ENCODE measurements at regions not wholly inside any gene's neighbourhood (a gene's known extent, or its start where the extent isn't known, plus 50 kb on each side); places are given as distances from the start of the nearest gene placed in this dataset.

DNA sequence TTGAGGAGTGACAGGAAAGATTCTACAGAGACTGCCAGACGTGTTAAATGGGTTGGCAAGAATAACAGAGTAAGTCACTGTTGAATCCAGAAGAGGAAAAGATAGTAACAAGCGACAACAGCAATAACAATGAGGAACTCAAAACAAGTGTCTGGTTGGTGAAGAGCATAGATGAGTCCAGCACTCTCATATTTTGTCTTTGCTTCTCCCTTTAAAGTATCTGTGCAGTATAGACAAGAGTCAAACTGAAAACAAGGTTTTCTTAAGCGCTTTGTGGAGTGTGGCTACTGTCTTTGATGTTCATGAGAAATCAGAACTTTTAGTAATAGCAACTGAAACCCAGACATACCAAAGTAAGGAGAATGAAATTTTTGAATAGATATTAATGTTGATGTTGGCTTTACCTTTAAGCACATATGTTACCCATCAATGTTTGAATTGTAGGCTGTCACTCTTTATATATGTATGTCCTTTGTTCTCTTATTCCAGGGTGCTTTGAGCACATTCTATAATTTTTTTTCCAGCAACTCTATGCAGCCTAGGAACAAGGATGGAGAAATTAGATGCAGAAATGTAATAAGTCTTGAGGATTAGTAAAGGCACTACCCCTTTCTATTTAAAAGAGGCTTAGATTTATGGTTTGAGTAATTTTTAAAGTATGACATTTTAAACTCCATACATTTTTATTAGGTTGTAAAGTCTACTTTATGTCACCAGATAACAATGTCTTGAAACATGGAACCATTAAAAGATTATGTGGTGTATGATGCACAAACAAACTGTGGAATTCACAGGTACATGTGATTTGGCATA is 185.5 kb downstream of the NFKBIZ start:
- TF ChIP-seq, protein P1, sequence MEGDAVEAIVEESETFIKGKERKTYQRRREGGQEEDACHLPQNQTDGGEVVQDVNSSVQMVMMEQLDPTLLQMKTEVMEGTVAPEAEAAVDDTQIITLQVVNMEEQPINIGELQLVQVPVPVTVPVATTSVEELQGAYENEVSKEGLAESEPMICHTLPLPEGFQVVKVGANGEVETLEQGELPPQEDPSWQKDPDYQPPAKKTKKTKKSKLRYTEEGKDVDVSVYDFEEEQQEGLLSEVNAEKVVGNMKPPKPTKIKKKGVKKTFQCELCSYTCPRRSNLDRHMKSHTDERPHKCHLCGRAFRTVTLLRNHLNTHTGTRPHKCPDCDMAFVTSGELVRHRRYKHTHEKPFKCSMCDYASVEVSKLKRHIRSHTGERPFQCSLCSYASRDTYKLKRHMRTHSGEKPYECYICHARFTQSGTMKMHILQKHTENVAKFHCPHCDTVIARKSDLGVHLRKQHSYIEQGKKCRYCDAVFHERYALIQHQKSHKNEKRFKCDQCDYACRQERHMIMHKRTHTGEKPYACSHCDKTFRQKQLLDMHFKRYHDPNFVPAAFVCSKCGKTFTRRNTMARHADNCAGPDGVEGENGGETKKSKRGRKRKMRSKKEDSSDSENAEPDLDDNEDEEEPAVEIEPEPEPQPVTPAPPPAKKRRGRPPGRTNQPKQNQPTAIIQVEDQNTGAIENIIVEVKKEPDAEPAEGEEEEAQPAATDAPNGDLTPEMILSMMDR (IDR thresholded peaks at IDR 0.05 in 2 of 3, conservative IDR thresholded peaks at IDR 0.05 in 1 of 3; ENCODE audit: control insufficient read depth in 2 of 3, extremely low read depth in 1 of 3, insufficient read depth in 1 of 3, low read depth in 3 of 3, low read length in 3 of 3), result no peak
- no peak for TF ChIP-seq CEBPB (IDR thresholded peaks at IDR 0.05; ENCODE audit: borderline replicate concordance in 1 of 2, low read depth in 2 of 2, low read length in 2 of 2)
- TF ChIP-seq, protein P2, sequence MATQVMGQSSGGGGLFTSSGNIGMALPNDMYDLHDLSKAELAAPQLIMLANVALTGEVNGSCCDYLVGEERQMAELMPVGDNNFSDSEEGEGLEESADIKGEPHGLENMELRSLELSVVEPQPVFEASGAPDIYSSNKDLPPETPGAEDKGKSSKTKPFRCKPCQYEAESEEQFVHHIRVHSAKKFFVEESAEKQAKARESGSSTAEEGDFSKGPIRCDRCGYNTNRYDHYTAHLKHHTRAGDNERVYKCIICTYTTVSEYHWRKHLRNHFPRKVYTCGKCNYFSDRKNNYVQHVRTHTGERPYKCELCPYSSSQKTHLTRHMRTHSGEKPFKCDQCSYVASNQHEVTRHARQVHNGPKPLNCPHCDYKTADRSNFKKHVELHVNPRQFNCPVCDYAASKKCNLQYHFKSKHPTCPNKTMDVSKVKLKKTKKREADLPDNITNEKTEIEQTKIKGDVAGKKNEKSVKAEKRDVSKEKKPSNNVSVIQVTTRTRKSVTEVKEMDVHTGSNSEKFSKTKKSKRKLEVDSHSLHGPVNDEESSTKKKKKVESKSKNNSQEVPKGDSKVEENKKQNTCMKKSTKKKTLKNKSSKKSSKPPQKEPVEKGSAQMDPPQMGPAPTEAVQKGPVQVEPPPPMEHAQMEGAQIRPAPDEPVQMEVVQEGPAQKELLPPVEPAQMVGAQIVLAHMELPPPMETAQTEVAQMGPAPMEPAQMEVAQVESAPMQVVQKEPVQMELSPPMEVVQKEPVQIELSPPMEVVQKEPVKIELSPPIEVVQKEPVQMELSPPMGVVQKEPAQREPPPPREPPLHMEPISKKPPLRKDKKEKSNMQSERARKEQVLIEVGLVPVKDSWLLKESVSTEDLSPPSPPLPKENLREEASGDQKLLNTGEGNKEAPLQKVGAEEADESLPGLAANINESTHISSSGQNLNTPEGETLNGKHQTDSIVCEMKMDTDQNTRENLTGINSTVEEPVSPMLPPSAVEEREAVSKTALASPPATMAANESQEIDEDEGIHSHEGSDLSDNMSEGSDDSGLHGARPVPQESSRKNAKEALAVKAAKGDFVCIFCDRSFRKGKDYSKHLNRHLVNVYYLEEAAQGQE (IDR thresholded peaks at IDR 0.05; ENCODE audit: low read depth, low read length), result no peak
- no peak for TF ChIP-seq POLR2A (IDR thresholded peaks at IDR 0.05; ENCODE audit: low read depth, low read length)
